ENCODE measurements at regions not wholly inside any gene's neighbourhood (a gene's known extent, or its start where the extent isn't known, plus 50 kb on each side); places are given as distances from the start of the nearest gene placed in this dataset.

DNA sequence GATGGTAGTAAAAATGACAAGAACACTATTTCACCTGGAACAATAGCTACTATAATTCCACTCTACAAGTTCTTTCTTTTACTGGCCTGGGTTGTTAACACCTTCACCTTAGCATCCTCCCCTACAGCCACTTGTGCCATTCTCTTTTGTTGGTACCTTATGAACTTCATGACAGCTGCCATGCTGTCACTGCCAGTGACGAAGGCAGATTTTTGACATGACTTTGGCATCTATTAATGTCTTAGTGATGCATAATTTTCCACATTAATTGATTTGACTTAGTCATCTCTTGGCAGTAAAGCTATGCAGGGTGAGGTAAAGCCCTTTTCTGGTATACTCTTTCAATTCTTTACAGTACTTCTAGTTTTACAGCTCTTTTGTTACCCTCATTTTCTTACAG is 207.9 kb downstream of the TANC2 start:
- no peak for TF ChIP-seq CTCF (IDR thresholded peaks at IDR 0.05)
- no peaks in the 10 kb centered on the region for H3K9me3 ChIP-seq
- H3K4me3 ChIP-seq (ENCODE audit: low read depth in 1 of 2, low read length in 1 of 2) = no peak overlapping the region
- H3K27ac ChIP-seq = no peak overlapping the region
- no peaks in the 10 kb centered on the region for H3K4me1 ChIP-seq (ENCODE audit: control insufficient read depth in 1 of 2, insufficient read depth in 1 of 2, low read depth in 1 of 2, low read length in 1 of 2)
- H3K27me3 ChIP-seq = no peaks in the 10 kb centered on the region
- H3K36me3 ChIP-seq = no peaks in the 10 kb centered on the region

- Histone ChIP-seq H3K36me3 (no peaks in the 10 kb centered on the region), H3K27me3 (no peaks in the 10 kb centered on the region), H3K27ac (no peak overlapping the region), H3K4me1 (ENCODE audit: control insufficient read depth in 1 of 2, insufficient read depth in 1 of 2, low read depth in 1 of 2, low read length in 1 of 2) (no peaks in the 10 kb centered on the region), H3K9me3 (no peaks in the 10 kb centered on the region), H3K4me3 (ENCODE audit: low read depth in 1 of 2, low read length in 1 of 2) (no peak overlapping the region)
- TF ChIP-seq CTCF (IDR thresholded peaks at IDR 0.05) = no peak
These were observed 212.5 kb downstream of the TANC2 start for GRCh38 chr17:63178530-63178929.

GRCh38 chr17:63181856-63182255 is 215.8 kb downstream of the TANC2 start:
- H3K9me3 ChIP-seq = no peaks in the 10 kb centered on the region
- H3K27ac ChIP-seq = no peak overlapping the region
- no peak overlapping the region for H3K4me3 ChIP-seq (ENCODE audit: low read depth in 1 of 2, low read length in 1 of 2)
- no peaks in the 10 kb centered on the region for H3K27me3 ChIP-seq
- no peaks in the 10 kb centered on the region for H3K4me1 ChIP-seq (ENCODE audit: control insufficient read depth in 1 of 2, insufficient read depth in 1 of 2, low read depth in 1 of 2, low read length in 1 of 2)
- no peaks in the 10 kb centered on the region for H3K36me3 ChIP-seq
- no peak for TF ChIP-seq CTCF (IDR thresholded peaks at IDR 0.05)

DNA sequence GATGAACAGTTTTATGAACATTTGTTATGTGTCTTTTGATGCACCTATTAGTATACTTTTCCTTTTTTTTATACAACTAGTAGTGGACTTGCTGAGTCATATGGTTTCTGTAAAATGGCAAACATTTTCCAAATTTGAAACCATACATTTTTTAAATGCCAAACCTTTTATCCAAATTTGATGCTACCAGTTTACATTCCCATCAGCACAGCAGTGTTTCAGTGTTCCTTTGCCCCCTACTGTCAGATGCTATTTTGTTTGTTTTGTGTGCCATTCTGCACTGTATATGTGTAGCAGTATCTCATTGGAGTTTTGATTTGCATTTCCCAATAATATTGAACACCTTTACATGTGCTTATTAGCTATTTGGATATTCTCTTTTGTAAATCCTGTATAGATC is 219.4 kb downstream of the TANC2 start:
- no peak overlapping the region for H3K4me3 ChIP-seq (ENCODE audit: low read depth in 1 of 2, low read length in 1 of 2)
- H3K27me3 ChIP-seq = no peaks in the 10 kb centered on the region
- no peaks in the 10 kb centered on the region for H3K36me3 ChIP-seq
- no peak for TF ChIP-seq CTCF (IDR thresholded peaks at IDR 0.05)
- H3K4me1 ChIP-seq (ENCODE audit: control insufficient read depth in 1 of 2, insufficient read depth in 1 of 2, low read depth in 1 of 2, low read length in 1 of 2) = no peaks in the 10 kb centered on the region
- H3K9me3 ChIP-seq = no peaks in the 10 kb centered on the region
- no peak overlapping the region for H3K27ac ChIP-seq

- Histone ChIP-seq H3K4me3 (ENCODE audit: low read depth in 1 of 2, low read length in 1 of 2) (no peak overlapping the region), H3K27ac (no peak overlapping the region), H3K36me3 (peaks cover 3% of the 10 kb centered on the region), H3K9me3 (no peaks in the 10 kb centered on the region), H3K27me3 (no peaks in the 10 kb centered on the region), H3K4me1 (ENCODE audit: control insufficient read depth in 1 of 2, insufficient read depth in 1 of 2, low read depth in 1 of 2, low read length in 1 of 2) (no peaks in the 10 kb centered on the region)
- TF ChIP-seq CTCF (IDR thresholded peaks at IDR 0.05) = no peak
These were observed 223.0 kb downstream of the TANC2 start for GRCh38 chr17:63189082-63189481.

DNA sequence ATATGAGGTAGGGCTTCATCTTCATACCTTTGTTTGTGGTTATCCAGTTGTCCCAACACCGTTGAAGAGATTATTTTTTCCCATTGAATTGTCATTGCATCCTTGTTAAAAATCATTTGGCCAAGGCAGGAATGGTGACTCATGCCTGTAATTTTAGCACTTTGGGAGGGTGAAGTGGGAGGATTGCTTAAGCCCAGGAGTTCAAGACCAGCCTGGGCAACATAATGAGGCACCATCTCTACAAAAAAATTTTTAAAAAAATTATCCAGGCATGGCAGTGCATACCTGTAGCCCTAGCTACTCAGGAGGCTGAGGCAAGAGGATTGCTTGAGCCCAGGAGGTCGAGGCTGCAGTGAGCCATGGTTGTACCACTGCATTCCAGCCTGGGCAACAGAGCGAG is 223.9 kb downstream of the TANC2 start:
- Histone ChIP-seq H3K36me3 (peaks cover 7% of the 10 kb centered on the region), H3K9me3 (no peaks in the 10 kb centered on the region), H3K27me3 (no peaks in the 10 kb centered on the region), H3K4me3 (ENCODE audit: low read depth in 1 of 2, low read length in 1 of 2) (no peak overlapping the region), H3K27ac (no peak overlapping the region), H3K4me1 (ENCODE audit: control insufficient read depth in 1 of 2, insufficient read depth in 1 of 2, low read depth in 1 of 2, low read length in 1 of 2) (no peaks in the 10 kb centered on the region)
- no peak for TF ChIP-seq CTCF (IDR thresholded peaks at IDR 0.05)

All from neutrophil (primary cell).